OCI-LY3 (cell line): ENCODE measurements at regions not wholly inside any gene's neighbourhood (a gene's known extent, or its start where the extent isn't known, plus 50 kb on each side); places are given as distances from the start of the nearest gene placed in this dataset.
"Not testable (repeated sequence)": the region's sequence is repeated elsewhere in the genome, so short reads cannot be mapped to it uniquely, and the experiment has no call there.

Experiments used
- H2AFZ ChIP-seq: fragments of 200-600, 300-600 bp; shearing (Covaris generic); 2 replicates; pipeline ENCODE4 v1.6.0; 2014; ENCODE audit warnings: antibody characterized with exemption, low read depth, low read length
- H3K27ac ChIP-seq: fragments of 200-600, 300-600 bp; sonication (generic); 2 replicates; pipeline ENCODE4 v1.5.1; 2014; ENCODE audit warnings: mild to moderate bottlenecking, low read length, moderate library complexity, mixed read lengths
- H3K27me3 ChIP-seq: fragments of 200-600, 300-600 bp; sonication (generic); 2 replicates; pipeline ENCODE4 v1.6.1; 2014; ENCODE audit warnings: low read depth, low read length, mixed read lengths
- H3K36me3 ChIP-seq: fragments of 200-600, 300-600 bp; sonication (generic); replicated peaks from 2 replicates; pipeline ENCODE3; 2014; ENCODE audit warnings: low read depth, low read length, mixed read lengths
- H3K4me1 ChIP-seq: fragments of 300-600, 200-600 bp; sonication (generic); 2 replicates; pipeline ENCODE4 v1.6.1; 2014; ENCODE audit warnings: low read length, mixed read lengths
- H3K4me2 ChIP-seq: fragments of 200-600, 300-600 bp; sonication (generic); 2 replicates; pipeline ENCODE4 v1.6.1; 2014; ENCODE audit warnings: low read length, mixed read lengths
- H3K4me3 ChIP-seq: fragments of 300-600, 200-600 bp; sonication (generic); 2 replicates; pipeline ENCODE4 v1.5.1; 2014; ENCODE audit warnings: antibody characterized with exemption, mild to moderate bottlenecking, low read length, moderate library complexity
- H3K79me2 ChIP-seq: fragments of 300-600, 200-600 bp; shearing (Covaris generic); 2 replicates; pipeline ENCODE4 v1.6.1; 2014; ENCODE audit warnings: mild to moderate bottlenecking, low read length, mixed read lengths
- H3K9ac ChIP-seq: fragments of 300-600, 200-600 bp; shearing (Covaris generic); 2 replicates; pipeline ENCODE4 v1.6.0; 2014; ENCODE audit warnings: mild to moderate bottlenecking, low read length, moderate library complexity
- H3K9me3 ChIP-seq: fragments of 200-600, 300-600 bp; shearing (Covaris generic); 2 replicates; pipeline ENCODE4 v1.6.1; 2014; ENCODE audit warnings: low read length, mixed read lengths; ENCODE audit not compliant: insufficient read depth
- H4K20me1 ChIP-seq: fragments of 200-600, 300-600 bp; sonication (generic); 2 replicates; pipeline ENCODE4 v1.6.1; 2016; ENCODE audit warnings: low read length, mixed read lengths; ENCODE audit not compliant: insufficient read depth
- EZH2phosphoT487 ChIP-seq: fragments of 200-600 bp; shearing (Covaris generic); IDR thresholded peaks from 2 replicates; pipeline ENCODE4 v1.6.1; 2018; ENCODE audit warnings: antibody characterized with exemption, mixed run types, low read depth
- TF ChIP-seq, protein P1 (sequence below): fragments of 200-600, 300-600 bp; sonication (generic); IDR thresholded peaks from 2 replicates; pipeline ENCODE4 v1.5.1; 2014; ENCODE audit warnings: antibody characterized with exemption, low read length, low read depth

DNA sequence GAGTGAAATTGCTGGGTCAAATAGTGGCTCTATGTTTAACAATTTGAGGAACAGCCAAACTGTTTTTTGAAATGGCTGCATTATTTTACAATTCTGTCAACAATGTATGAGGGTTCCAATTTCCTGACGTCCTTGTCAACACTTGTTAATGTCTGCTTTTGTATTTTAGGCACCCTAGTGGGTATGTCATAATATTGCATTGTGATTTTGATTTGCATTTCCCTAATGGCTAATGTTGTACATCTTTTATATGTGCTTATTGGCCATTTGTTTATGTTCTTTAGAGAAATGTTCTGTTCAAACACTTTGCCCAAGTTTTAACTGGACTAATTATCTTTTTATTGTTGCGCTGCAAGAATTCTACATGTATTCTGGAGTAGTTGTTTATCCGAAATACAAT lies 93.2 kb downstream of the GPR65 start:
- Histone ChIP-seq H3K79me2 (no peaks in the 10 kb centered on the region), H3K9ac (no peak overlapping the region), H3K4me2 (no peak overlapping the region), H3K27me3 (no peaks in the 10 kb centered on the region), H3K36me3 (no peaks in the 10 kb centered on the region), H4K20me1 (no peaks in the 10 kb centered on the region), H2AFZ (no peak overlapping the region), H3K9me3 (no peaks in the 10 kb centered on the region), H3K4me1 (no peaks in the 10 kb centered on the region), H3K27ac (no peak overlapping the region), H3K4me3 (no peak overlapping the region)
- TF ChIP-seq EZH2phosphoT487, result no peak
- TF ChIP-seq, protein P1, sequence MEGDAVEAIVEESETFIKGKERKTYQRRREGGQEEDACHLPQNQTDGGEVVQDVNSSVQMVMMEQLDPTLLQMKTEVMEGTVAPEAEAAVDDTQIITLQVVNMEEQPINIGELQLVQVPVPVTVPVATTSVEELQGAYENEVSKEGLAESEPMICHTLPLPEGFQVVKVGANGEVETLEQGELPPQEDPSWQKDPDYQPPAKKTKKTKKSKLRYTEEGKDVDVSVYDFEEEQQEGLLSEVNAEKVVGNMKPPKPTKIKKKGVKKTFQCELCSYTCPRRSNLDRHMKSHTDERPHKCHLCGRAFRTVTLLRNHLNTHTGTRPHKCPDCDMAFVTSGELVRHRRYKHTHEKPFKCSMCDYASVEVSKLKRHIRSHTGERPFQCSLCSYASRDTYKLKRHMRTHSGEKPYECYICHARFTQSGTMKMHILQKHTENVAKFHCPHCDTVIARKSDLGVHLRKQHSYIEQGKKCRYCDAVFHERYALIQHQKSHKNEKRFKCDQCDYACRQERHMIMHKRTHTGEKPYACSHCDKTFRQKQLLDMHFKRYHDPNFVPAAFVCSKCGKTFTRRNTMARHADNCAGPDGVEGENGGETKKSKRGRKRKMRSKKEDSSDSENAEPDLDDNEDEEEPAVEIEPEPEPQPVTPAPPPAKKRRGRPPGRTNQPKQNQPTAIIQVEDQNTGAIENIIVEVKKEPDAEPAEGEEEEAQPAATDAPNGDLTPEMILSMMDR, result no peak

DNA sequence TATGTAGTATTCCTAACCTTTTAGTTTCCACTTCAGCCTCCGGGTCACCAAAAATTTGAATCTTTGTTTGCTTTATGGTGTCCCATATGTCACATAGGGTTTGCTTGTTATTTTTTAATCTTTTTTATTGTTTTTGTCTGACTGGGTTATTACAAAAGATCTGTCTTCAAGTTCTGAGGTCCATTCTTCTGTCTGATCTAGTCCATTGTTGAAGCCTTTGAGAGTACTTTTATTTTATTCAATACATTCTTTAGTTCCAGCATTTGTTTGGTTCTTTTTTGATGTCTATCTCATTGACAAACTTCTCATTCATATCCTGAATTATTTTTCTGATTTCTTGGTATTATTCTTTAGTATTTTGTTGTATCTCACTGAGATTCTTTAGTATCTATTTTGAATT lies 99.8 kb downstream of the GPR65 start:
- no peaks in the 10 kb centered on the region for H3K79me2 ChIP-seq
- H3K9me3 ChIP-seq, result peaks cover 10% of the 10 kb centered on the region; the same call in 1 of the 2 replicates
- H2AFZ ChIP-seq, result no peak overlapping the region
- H3K4me1 ChIP-seq, result no peaks in the 10 kb centered on the region
- TF ChIP-seq, protein P1, result no peak
- TF ChIP-seq EZH2phosphoT487, result no peak
- H3K27ac ChIP-seq, result no peak overlapping the region
- no peaks in the 10 kb centered on the region for H3K27me3 ChIP-seq
- no peak overlapping the region for H3K4me3 ChIP-seq
- H3K36me3 ChIP-seq, result no peaks in the 10 kb centered on the region
- no peak overlapping the region for H3K9ac ChIP-seq
- H3K4me2 ChIP-seq, result no peak overlapping the region
- H4K20me1 ChIP-seq, result no peaks in the 10 kb centered on the region

DNA sequence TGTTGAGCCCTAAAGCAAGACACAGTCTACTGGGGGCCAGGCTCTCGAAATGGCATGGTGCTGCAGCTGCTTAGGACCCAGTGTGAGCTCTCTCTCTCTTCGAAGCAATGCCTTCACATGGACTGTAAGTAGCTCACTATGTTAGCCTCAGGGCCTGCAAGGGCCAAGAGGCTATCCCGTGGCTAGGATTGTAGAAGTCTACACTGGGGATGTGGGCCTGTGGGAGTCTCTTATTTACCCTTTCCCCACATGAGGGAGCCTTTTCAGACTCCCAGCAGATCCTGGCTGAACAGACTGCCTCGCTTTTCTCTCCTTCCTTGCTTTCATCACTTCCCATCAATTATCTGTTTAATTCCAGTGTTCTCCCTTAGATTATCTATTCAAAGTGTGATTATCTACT lies 101.4 kb downstream of the GPR65 start:
- H3K27me3 ChIP-seq, result no peaks in the 10 kb centered on the region
- TF ChIP-seq, protein P1, result no peak
- no peak for TF ChIP-seq EZH2phosphoT487
- H3K36me3 ChIP-seq, result no peaks in the 10 kb centered on the region
- no peak overlapping the region for H3K27ac ChIP-seq
- no peak overlapping the region for H2AFZ ChIP-seq
- no peak overlapping the region for H3K4me2 ChIP-seq
- H3K4me3 ChIP-seq, result no peak overlapping the region
- H4K20me1 ChIP-seq, result no peaks in the 10 kb centered on the region
- peaks cover 10% of the 10 kb centered on the region; the same call in 1 of the 2 replicates for H3K9me3 ChIP-seq
- H3K79me2 ChIP-seq, result no peaks in the 10 kb centered on the region
- no peaks in the 10 kb centered on the region for H3K4me1 ChIP-seq
- H3K9ac ChIP-seq, result no peak overlapping the region

DNA sequence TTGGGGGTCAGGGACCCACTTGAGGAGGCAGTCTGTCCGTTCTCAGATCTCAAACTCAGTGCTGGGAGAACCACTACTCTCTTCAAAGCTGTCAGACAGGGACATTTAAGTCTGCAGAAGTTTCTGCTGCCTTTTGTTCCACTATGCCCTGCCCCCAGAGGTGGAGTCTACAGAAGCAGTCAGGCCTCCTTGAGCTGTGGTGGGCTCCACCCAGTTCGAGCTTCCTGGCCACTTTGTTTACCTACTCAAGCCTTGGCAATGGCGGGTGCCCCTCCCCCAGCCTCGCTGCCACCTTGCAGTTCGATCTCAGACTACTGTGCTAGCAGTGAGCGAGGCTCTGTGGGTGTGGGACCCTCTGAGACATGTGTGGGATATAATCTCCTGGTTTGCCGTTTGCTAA lies 122.7 kb downstream of the GPR65 start:
- H3K4me2 ChIP-seq, H3K27me3 ChIP-seq, H3K79me2 ChIP-seq, H3K9ac ChIP-seq, H4K20me1 ChIP-seq, H3K4me3 ChIP-seq, H3K9me3 ChIP-seq, H2AFZ ChIP-seq, H3K36me3 ChIP-seq, H3K27ac ChIP-seq: not testable (repeated sequence)
- peaks cover 13% of the 10 kb centered on the region for H3K4me1 ChIP-seq

DNA sequence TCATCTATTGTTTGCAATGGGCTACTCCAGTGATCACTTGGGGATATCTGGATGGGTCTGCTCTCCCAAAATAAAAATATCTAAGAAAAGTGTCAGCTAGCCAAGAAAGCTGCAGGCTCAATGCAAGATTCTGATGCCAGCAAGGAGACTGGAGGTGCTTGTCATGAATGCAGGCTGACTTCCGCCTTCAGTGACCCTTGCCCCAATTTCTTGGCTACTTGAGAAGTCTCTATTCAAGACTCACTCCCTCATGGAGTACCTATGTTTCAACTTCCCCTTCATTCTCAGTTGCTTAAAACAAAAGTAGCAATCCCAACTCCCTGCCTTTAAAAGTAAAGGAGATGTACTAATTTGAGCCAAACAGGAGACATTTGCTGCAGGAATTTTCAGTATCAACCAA lies 123.9 kb downstream of the GPR65 start:
- H3K36me3 ChIP-seq, result no peaks in the 10 kb centered on the region
- no peak for TF ChIP-seq EZH2phosphoT487
- TF ChIP-seq, protein P1, result no peak
- H3K4me1 ChIP-seq, result peaks cover 13% of the 10 kb centered on the region
- 0 out of 2 replicates have a peak, but pooled peaks cover 4% of the 10 kb centered on the region for H3K27me3 ChIP-seq
- no peaks in the 10 kb centered on the region for H3K79me2 ChIP-seq
- no peak overlapping the region for H3K9ac ChIP-seq
- no peaks in the 10 kb centered on the region for H4K20me1 ChIP-seq
- H3K27ac ChIP-seq, result no peak overlapping the region
- H2AFZ ChIP-seq, result no peak overlapping the region
- H3K4me3 ChIP-seq, result no peak overlapping the region
- H3K4me2 ChIP-seq, result no peak overlapping the region
- H3K9me3 ChIP-seq, result 0 out of 2 replicates have a peak, but pooled peaks cover 5% of the 10 kb centered on the region
